Keratinocyte (primary cell): ENCODE measurements at regions not wholly inside any gene's neighbourhood (a gene's known extent, or its start where the extent isn't known, plus 50 kb on each side); places are given as distances from the start of the nearest gene placed in this dataset.

Experiments used
- DNase-seq: peaks from one replicate; pipeline ENCODE4 v3.0.0-alpha.2; 2011; ENCODE audit warnings: low read depth, missing footprints, low spot score
- FAIRE-seq: peaks from 2 replicates; lab custom pipeline; 2011; peaks lifted over from hg19 to GRCh38; lab: Jason Lieb, UNC
- H2AFZ ChIP-seq: 2 replicates; pipeline ENCODE4 v1.6.0; 2012; ENCODE audit warnings: low read length, control low read depth, inconsistent platforms; ENCODE audit not compliant: control insufficient read depth
- H3K27ac ChIP-seq: 2 replicates; pipeline ENCODE4 v1.5.1; 2011; ENCODE audit warnings: low read length; ENCODE audit not compliant: control insufficient read depth, insufficient read depth
- H3K27me3 ChIP-seq: 3 replicates; pipeline ENCODE4 v1.6.0; 2011; ENCODE audit warnings: low read length; ENCODE audit not compliant: control insufficient read depth, insufficient read depth; ENCODE audit errors: extremely low read depth
- H3K36me3 ChIP-seq, 2 experiments: 2 replicates in 1 of 2; 3 replicates in 1 of 2; pipeline ENCODE4 v1.5.1; 2011; ENCODE audit warnings: low read length in 2 of 2, mild to moderate bottlenecking in 1 of 2; ENCODE audit not compliant: control insufficient read depth in 2 of 2, insufficient read depth in 2 of 2; ENCODE audit errors: extremely low read depth in 1 of 2
- H3K4me1 ChIP-seq: 3 replicates; pipeline ENCODE4 v1.5.1; 2011; ENCODE audit warnings: low read length; ENCODE audit not compliant: control insufficient read depth, insufficient read depth; ENCODE audit errors: extremely low read depth
- H3K4me2 ChIP-seq: 3 replicates; pipeline ENCODE4 v1.6.0; 2011; ENCODE audit warnings: low read depth, low read length; ENCODE audit not compliant: control insufficient read depth, insufficient read depth; ENCODE audit errors: extremely low read depth
- H3K4me3 ChIP-seq, 3 experiments: fragments of 200-600 bp in 1 of 3; sonication (generic) in 1 of 3; 2 replicates in 2 of 3; 3 replicates in 1 of 3; pipeline ENCODE4 v1.5.1; 2011 to 2016; ENCODE audit warnings: low read length in 3 of 3, mild to moderate bottlenecking in 3 of 3, control low read depth in 2 of 3, inconsistent platforms in 1 of 3, low read depth in 1 of 3, mixed read lengths in 1 of 3, mixed run types in 1 of 3, moderate library complexity in 1 of 3; ENCODE audit not compliant: control insufficient read depth in 2 of 3, insufficient read depth in 2 of 3; ENCODE audit errors: extremely low read depth in 1 of 3
- H3K79me2 ChIP-seq: 2 replicates; pipeline ENCODE4 v1.6.0; 2012; ENCODE audit warnings: low read length; ENCODE audit not compliant: control insufficient read depth, insufficient read depth
- H3K9ac ChIP-seq: 3 replicates; pipeline ENCODE4 v1.6.0; 2011; ENCODE audit warnings: low read length; ENCODE audit not compliant: control insufficient read depth, insufficient read depth; ENCODE audit errors: extremely low read depth
- H3K9me1 ChIP-seq: 3 replicates; pipeline ENCODE4 v1.6.0; 2011; ENCODE audit warnings: low read length; ENCODE audit not compliant: control insufficient read depth, insufficient read depth; ENCODE audit errors: extremely low read depth
- H3K9me3 ChIP-seq: 2 replicates; pipeline ENCODE4 v1.5.1; 2012; ENCODE audit warnings: low read depth, low read length; ENCODE audit not compliant: control insufficient read depth
- H4K20me1 ChIP-seq: 3 replicates; pipeline ENCODE4 v1.6.0; 2011; ENCODE audit warnings: low read length; ENCODE audit not compliant: control insufficient read depth, insufficient read depth; ENCODE audit errors: extremely low read depth
- EZH2 ChIP-seq: IDR thresholded peaks from one replicate; pipeline ENCODE4 v1.6.1; 2012; ENCODE audit warnings: inconsistent platforms, mild to moderate bottlenecking, low read length, moderate library complexity
- dilution Hi-C: fragments of 300-500 bp; cut with MboI; formaldehyde crosslinking; loops from one replicate; pipeline ENCODE4 v1.7.0; 2020; ENCODE audit warnings: low sequenced_read_pairs; ENCODE audit not compliant: extremely low pct_ligation_motif_present
- TF ChIP-seq, protein P1 (sequence below), 3 experiments: IDR thresholded peaks in 1 of 3; conservative IDR thresholded peaks in 1 of 3; optimal IDR thresholded peaks in 1 of 3; 2 replicates in 2 of 3; 3 replicates in 1 of 3; pipeline versions ENCODE3 to v1.5.1; 2011; ENCODE audit warnings: low read length in 3 of 3, mild to moderate bottlenecking in 3 of 3, moderate library complexity in 2 of 3, control low read depth in 1 of 3, inconsistent platforms in 1 of 3; ENCODE audit not compliant: insufficient read depth in 2 of 3; ENCODE audit errors: extremely low read depth in 1 of 3

DNA sequence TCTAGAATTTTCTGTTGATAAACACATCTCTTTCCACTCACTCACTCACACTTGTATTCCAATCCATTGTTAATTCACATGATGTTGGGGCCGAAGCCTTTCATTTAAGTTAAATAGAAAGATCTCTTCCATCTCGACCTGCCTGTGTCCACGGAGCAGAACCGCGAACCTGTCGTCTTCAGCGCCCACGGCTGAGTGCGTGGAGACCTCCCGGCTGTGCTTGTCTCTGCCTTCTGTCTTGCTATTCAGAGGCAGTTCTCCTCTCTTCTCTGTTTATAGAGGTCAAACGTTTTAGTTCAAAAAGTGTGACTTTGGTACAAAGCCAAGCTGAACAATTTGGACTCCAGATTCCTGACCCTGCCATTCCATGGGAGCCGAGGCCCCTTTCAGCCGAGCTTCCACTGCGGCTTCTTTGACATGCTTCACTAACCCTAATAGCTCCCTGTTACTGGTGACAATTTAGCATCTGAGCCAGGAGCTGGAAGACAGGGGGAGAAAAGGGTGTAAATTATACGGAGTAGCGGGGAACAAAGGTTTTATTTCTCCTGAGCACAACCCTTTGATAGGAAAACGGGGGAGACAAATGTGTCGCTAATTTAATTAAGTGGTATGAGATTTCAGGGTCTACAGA is 314.4 kb upstream of the IRX4 start:
- FAIRE-seq (no peak), DNase-seq (no peak)
- dilution Hi-C loops: no loop called here
- H3K4me2 ChIP-seq: no peak overlapping the region
- no peaks in the 10 kb centered on the region for H3K79me2 ChIP-seq
- no peak overlapping the region for H2AFZ ChIP-seq
- H4K20me1 ChIP-seq: no peaks in the 10 kb centered on the region
- H3K27me3 ChIP-seq: peaks cover 17% of the 10 kb centered on the region
- H3K4me1 ChIP-seq: no peaks in the 10 kb centered on the region
- no peak overlapping the region for H3K9ac ChIP-seq
- H3K9me3 ChIP-seq: no peaks in the 10 kb centered on the region
- H3K4me3 ChIP-seq: no peak overlapping the region
- TF ChIP-seq EZH2: no peak
- TF ChIP-seq, protein P1, sequence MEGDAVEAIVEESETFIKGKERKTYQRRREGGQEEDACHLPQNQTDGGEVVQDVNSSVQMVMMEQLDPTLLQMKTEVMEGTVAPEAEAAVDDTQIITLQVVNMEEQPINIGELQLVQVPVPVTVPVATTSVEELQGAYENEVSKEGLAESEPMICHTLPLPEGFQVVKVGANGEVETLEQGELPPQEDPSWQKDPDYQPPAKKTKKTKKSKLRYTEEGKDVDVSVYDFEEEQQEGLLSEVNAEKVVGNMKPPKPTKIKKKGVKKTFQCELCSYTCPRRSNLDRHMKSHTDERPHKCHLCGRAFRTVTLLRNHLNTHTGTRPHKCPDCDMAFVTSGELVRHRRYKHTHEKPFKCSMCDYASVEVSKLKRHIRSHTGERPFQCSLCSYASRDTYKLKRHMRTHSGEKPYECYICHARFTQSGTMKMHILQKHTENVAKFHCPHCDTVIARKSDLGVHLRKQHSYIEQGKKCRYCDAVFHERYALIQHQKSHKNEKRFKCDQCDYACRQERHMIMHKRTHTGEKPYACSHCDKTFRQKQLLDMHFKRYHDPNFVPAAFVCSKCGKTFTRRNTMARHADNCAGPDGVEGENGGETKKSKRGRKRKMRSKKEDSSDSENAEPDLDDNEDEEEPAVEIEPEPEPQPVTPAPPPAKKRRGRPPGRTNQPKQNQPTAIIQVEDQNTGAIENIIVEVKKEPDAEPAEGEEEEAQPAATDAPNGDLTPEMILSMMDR (optimal IDR thresholded peaks at IDR 0.05 in 1 of 3, IDR thresholded peaks at IDR 0.05 in 1 of 3, conservative IDR thresholded peaks at IDR 0.05 in 1 of 3; ENCODE audit: extremely low read depth in 1 of 3, insufficient read depth in 2 of 3, low read length in 3 of 3): no peak
- no peaks in the 10 kb centered on the region for H3K9me1 ChIP-seq
- H3K27ac ChIP-seq: no peak overlapping the region
- no peaks in the 10 kb centered on the region for H3K36me3 ChIP-seq

DNA sequence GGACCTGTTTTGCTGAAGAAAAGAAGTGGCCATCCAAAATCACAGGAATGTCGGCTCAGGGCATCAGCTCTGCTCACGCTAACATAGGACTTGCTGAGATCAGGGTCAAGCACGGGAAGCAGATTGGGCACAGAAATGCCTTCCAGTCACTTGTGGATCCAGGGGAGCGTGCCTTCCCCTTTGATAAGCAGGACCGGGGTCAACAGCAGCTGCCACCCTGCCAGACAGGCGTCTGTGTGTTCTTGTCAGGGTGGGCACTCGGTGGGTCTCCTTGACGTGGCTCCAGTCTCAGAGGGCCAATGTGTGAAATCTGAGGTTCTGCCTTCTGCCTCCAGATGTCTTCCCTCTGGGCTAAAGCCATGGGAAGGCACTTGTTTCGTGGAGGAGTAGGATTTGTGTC is 313.7 kb upstream of the IRX4 start:
- no peak overlapping the region for H3K4me3 ChIP-seq
- H3K9me1 ChIP-seq: no peaks in the 10 kb centered on the region
- H3K27ac ChIP-seq: no peak overlapping the region
- no peaks in the 10 kb centered on the region for H3K4me1 ChIP-seq
- no peak overlapping the region for H3K9ac ChIP-seq
- H3K79me2 ChIP-seq: no peaks in the 10 kb centered on the region
- H3K4me2 ChIP-seq: no peak overlapping the region
- DNase-seq (no peak), FAIRE-seq (no peak)
- no peaks in the 10 kb centered on the region for H3K36me3 ChIP-seq
- H3K9me3 ChIP-seq: no peaks in the 10 kb centered on the region
- TF ChIP-seq, protein P1 (optimal IDR thresholded peaks at IDR 0.05 in 1 of 3, IDR thresholded peaks at IDR 0.05 in 1 of 3, conservative IDR thresholded peaks at IDR 0.05 in 1 of 3; ENCODE audit: extremely low read depth in 1 of 3, insufficient read depth in 2 of 3, low read length in 3 of 3): no peak
- no peak for TF ChIP-seq EZH2
- H4K20me1 ChIP-seq: no peaks in the 10 kb centered on the region
- no peak overlapping the region for H2AFZ ChIP-seq
- dilution Hi-C loops: no loop called here
- H3K27me3 ChIP-seq: peaks cover 17% of the 10 kb centered on the region
